ENCODE measurements at regions not wholly inside any gene's neighbourhood (a gene's known extent, or its start where the extent isn't known, plus 50 kb on each side); places are given as distances from the start of the nearest gene placed in this dataset.

GRCh38 chr4:24705016-24705753, 90.2 kb upstream of the SOD3 start:
- no peak for DNase-seq (ENCODE audit: low read depth in 4 of 4, low spot score in 3 of 4)

DNA sequence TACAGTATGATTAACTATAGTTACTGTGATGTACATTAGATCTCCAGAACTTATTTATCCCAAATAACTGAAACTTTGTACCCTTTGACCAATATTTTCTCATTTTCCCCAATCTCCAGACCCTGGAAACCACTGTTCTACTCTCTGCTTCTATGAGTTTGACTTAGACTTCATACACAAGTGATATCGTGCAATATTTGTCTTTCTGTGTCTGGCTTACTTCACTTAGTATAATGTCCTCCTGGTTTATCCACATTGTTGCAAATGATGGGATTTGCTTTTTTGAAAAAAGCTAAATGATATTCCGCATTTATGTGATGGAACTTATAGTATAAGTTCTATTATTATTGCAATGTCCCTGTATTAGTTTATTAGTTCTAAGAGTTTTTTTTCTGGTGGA, 81.8 kb upstream of the SOD3 start:
- DNase-seq (ENCODE audit: low read depth in 4 of 4, low spot score in 3 of 4) = no peak

DNA sequence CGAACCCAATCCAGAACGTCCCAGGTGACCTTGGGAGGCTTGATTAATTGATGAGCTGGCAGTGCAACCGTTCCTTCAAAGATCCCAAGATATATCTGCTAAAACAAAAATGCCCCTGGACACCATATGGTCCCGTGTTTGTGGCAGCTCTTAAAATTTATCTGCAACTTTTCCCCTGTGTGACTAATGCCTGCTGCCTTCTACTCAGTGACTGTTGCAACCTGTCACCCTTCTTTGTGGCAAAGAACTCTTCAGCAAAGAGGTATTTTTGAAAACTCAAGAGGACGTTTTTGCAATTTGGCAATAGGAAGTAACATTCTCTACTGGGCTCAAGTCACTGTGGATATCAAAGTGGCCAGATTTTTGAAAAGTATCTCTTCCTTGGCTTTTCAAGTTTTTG, 75.8 kb upstream of the SOD3 start:
- DNase-seq (ENCODE audit: low read depth in 4 of 4, low spot score in 3 of 4) = no peak

- no peak for DNase-seq (ENCODE audit: low read depth in 4 of 4, low spot score in 3 of 4)
These were observed 74.9 kb upstream of the SOD3 start for GRCh38 chr4:24720436-24720835.

DNA sequence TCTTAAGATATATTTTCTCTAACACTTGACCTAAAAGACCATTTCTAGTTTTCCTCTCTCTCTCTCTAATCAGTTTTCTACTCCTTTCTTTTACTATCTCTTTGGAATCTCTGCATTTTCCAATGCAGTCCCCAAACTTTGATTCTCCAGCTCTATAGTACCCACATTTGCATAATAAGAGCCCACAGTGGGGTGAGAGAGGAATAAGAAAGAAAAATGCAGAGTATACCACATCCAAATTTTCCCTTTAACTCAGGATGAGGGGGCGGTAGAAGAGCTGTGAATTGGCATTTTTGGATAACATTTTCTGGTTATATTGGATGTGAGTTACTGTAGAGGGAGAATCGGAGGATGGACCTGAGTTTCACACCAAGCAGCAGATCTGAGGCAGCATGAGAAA, 74.4 kb upstream of the SOD3 start:
- DNase-seq (ENCODE audit: low read depth in 4 of 4, low spot score in 3 of 4) = no peak

GRCh38 chr4:24722026-24722568, 73.3 kb upstream of the SOD3 start:
- no peak for DNase-seq (ENCODE audit: low read depth in 4 of 4, low spot score in 3 of 4)

DNA sequence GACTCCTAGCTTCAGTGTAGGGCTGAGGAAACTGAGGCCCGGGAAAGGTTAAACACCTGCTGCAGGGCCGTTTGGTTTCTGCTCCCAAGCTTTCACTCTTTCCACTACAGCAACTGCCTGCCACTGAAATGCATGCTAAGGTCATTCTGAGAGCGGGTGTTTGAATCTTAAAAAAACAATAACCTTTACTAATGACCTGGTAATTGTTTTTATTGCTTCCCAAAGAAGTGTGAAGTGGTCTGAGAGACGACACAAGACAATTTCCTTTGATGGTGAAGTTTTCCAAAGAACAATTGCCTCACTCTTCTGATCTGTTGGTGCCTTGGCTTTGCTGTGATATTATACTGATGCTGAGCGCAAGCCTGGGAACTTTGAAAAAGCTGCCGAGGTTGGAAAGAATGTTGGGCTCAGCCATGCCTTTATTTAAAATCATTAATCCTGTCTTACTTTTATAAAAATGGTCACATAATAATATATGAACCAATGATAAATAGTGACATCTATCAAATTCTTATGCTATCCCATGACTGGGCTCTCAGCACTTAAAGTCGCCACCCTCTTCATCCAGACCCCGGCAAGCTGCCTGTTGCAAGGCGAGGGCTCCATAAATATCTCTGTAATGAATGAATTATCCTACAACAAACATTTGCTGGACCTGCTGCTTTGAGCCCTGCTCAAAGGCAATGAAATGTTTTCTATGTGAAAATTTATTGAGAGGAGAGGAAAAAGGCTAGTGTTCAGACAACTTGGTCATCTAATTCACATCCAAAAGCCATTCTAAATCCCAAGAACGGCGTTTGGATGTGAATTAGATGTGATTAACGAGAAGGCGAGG, 67.8 kb upstream of the SOD3 start:
- peak in 1 of 4 donors; percentile 25 for DNase-seq (ENCODE audit: low read depth in 4 of 4, low spot score in 3 of 4)

DNA sequence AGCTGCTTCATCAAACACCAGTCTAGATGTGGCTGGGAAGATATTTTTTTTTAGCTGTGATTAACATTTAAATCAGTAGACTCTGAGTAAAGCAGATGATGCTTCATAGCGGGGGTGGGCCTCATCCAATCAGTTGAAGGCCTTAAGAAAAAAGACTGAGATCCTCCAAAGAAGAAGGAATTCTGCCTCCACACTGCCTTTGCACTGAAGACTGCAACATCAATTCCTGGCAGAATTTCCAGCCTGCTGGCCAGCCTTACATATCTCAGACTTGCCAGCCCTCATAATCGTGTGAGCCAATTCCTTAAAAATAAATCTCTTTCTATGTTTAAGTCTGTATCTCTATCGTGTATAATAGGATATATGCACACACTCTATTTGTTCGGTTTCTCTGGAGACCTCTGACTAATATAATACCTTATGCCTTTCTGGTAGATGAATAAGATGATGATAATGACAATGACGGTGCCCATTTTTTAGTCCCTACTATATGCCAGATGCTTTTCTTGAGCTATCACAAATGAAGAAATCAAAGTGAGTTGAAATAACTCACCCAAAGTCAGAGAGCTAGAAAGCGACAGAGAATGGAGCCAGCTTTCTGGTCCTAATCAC, 66.1 kb upstream of the SOD3 start:
- DNase-seq (ENCODE audit: low read depth in 4 of 4, low spot score in 3 of 4) = no peak

GRCh38 chr4:24730256-24731001, 64.9 kb upstream of the SOD3 start:
- DNase-seq (ENCODE audit: low read depth in 4 of 4, low spot score in 3 of 4) = no peak

GRCh38 chr4:24731448-24731847, 63.9 kb upstream of the SOD3 start:
- no peak for DNase-seq (ENCODE audit: low read depth in 4 of 4, low spot score in 3 of 4)

DNA sequence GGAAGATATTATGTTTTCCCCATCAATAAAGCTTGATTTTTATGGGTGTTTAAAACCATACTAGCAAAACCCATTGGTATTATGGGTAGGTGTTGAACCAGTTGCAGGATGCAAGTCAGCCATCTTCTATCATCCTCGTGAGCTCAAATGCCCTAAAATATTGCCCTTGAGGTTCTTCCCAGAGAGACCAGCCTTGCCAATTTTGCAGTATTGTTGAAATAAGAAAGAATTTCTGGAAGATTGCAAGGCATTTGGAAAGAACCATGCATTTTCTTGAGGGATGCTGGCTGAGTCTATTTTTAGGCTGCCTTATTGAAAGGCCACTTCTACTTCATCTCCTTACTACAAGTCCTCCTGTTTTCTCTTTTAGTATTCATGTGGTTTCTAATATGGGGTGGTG, 60.9 kb upstream of the SOD3 start:
- DNase-seq (ENCODE audit: low read depth in 4 of 4, low spot score in 3 of 4) = no peak

DNA sequence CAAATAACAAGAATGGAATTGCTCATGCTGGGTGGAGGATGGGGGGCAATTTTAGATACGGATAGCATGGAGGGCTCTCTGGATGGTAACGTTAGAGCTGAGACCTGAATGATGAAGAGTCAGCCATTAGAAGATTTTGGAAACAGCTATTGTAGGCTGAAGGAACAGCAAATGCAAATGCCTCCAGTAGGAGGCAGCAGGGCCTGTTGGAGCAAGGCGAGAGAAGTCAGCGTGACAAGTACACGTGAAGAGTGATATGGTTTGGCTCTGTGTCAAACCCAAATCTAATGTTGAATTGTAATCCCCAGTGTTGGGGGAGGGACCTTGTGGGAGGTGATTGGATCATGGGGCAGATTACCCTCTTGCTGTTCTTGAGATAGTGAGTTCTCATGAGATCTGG, 59.3 kb upstream of the SOD3 start:
- DNase-seq (ENCODE audit: low read depth in 4 of 4, low spot score in 3 of 4) = no peak

GRCh38 chr4:24741910-24742309, 53.5 kb upstream of the SOD3 start:
- DNase-seq (ENCODE audit: low read depth in 4 of 4, low spot score in 3 of 4) = no peak

GRCh38 chr4:24742335-24742734, 53.0 kb upstream of the SOD3 start:
- no peak for DNase-seq (ENCODE audit: low read depth in 4 of 4, low spot score in 3 of 4)

- no peak for DNase-seq (ENCODE audit: low read depth in 4 of 4, low spot score in 3 of 4)
These were observed 52.6 kb upstream of the SOD3 start for GRCh38 chr4:24742773-24743172.

GRCh38 chr4:24743206-24743605, 52.2 kb upstream of the SOD3 start:
- DNase-seq (ENCODE audit: low read depth in 4 of 4, low spot score in 3 of 4) = no peak

DNA sequence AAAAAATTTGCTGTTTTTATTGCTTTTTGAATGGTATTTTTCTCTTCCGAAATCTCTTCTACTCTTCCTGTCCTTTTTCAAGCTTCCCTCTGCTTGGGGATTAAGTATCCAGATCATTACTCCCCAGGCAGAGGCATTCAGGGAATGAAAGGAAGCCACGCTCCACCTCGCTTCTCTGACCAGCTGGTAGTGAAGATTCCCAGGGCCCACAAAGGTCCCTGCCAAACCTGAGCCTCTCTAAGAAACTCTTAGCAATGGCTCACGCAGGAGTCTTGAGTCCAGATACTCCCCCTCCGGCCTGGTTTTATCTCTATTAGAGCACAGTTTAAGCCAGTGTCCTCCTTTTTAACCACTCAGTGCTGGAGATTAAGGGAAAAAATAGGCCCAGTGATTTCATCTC, 51.4 kb upstream of the SOD3 start:
- no peak for DNase-seq (ENCODE audit: low read depth in 4 of 4, low spot score in 3 of 4)

GRCh38 chr4:24745172-24745895, 50.0 kb upstream of the SOD3 start:
- no peak for DNase-seq (ENCODE audit: low read depth in 4 of 4, low spot score in 3 of 4)

All from right renal pelvis (tissue), 4 donors.